MCF 10A (cell line): ENCODE measurements at regions not wholly inside any gene's neighbourhood (a gene's known extent, or its start where the extent isn't known, plus 50 kb on each side); places are given as distances from the start of the nearest gene placed in this dataset.

ENCODE experiments used
- BruUV-seq: library from RNA; stranded (reverse); fragments of 400-500 nt; replicated peaks from 2 replicates; lab custom pipeline; 2021; lab: Mats Ljungman, UMichigan
- CTCF ChIA-PET: fragments of 300-600 bp; sonication (Branson Sonifier 250); formaldehyde crosslinking; extraction: SDS; loops from one replicate; lab custom pipeline; 2021; ENCODE audit warnings: antibody characterized with exemption, inconsistent platforms; lab: Yijun Ruan, JAX
- POLR2A ChIA-PET: fragments of 300-600, 350-650 bp; sonication (Branson Sonifier 250); formaldehyde crosslinking; extraction: SDS; loops from one replicate; lab custom pipeline; 2020; ENCODE audit warnings: antibody characterized with exemption, inconsistent platforms; lab: Yijun Ruan, JAX
- DNase-seq: peaks from one replicate; pipeline ENCODE4 v3.0.0-alpha.2; 2018; ENCODE audit not compliant: unreplicated experiment
- H3K27ac Mint-ChIP-seq: one replicate; pipeline ENCODE4 v1.8.0; 2022; ENCODE audit warnings: mild to moderate bottlenecking, low read depth, mixed read lengths; ENCODE audit not compliant: unreplicated experiment
- H3K27me3 Mint-ChIP-seq: one replicate; pipeline ENCODE4 v1.8.0; 2022; ENCODE audit warnings: mixed read lengths; ENCODE audit not compliant: insufficient read depth, unreplicated experiment
- H3K36me3 Mint-ChIP-seq: one replicate; pipeline ENCODE4 v1.8.0; 2022; ENCODE audit warnings: mild to moderate bottlenecking, moderate library complexity, mixed read lengths; ENCODE audit not compliant: insufficient read depth, unreplicated experiment
- H3K4me1 Mint-ChIP-seq: one replicate; pipeline ENCODE4 v1.8.0; 2022; ENCODE audit warnings: mixed read lengths; ENCODE audit not compliant: insufficient read depth, unreplicated experiment
- H3K4me3 Mint-ChIP-seq: one replicate; pipeline ENCODE4 v1.8.0; 2022; ENCODE audit warnings: mild to moderate bottlenecking, moderate library complexity, mixed read lengths; ENCODE audit not compliant: unreplicated experiment
- H3K9me3 Mint-ChIP-seq: one replicate; pipeline ENCODE4 v1.8.0; 2022; ENCODE audit warnings: mixed read lengths; ENCODE audit not compliant: unreplicated experiment
- CTCF ChIP-seq: fragments of 200-600 bp; IDR thresholded peaks from one replicate; pipeline ENCODE4 v1.8.0; 2022; ENCODE audit warnings: antibody characterized with exemption, mild to moderate bottlenecking; ENCODE audit not compliant: unreplicated experiment
- intact Hi-C: fragments of 100-400 bp; cut with micrococcal nuclease; formaldehyde crosslinking; loops from 2 replicates; pipeline ENCODE4 v1.14.1; 2022

- ChIA-PET CTCF (interaction anchor here (0.6 to 0.8 kb wide), 4 partner anchors 97 to 1985 kb away, joined by 3 read pairs; no protein-coding TSS in a partner anchor), POLR2A (no interaction called here)
- H3K36me3 Mint-ChIP-seq = no peaks in the 10 kb centered on the region
- no peak overlapping the region for H3K27ac Mint-ChIP-seq
- peaks cover 7% of the 10 kb centered on the region for H3K4me1 Mint-ChIP-seq
- no peak overlapping the region for H3K4me3 Mint-ChIP-seq
- BruUV-seq = no TSS peak
- intact Hi-C loops = no loop called here
- no peak for DNase-seq
- no peak for TF ChIP-seq CTCF
- no peaks in the 10 kb centered on the region for H3K9me3 Mint-ChIP-seq
- H3K27me3 Mint-ChIP-seq = no peaks in the 10 kb centered on the region
Observed at GRCh38 chr11:59267196-59267595, 54.5 kb upstream of the MPEG1 start.

GRCh38 chr11:59266491-59266890 is 53.8 kb upstream of the MPEG1 start:
- Mint-ChIP-seq H3K36me3 (no peaks in the 10 kb centered on the region), H3K9me3 (no peaks in the 10 kb centered on the region), H3K27ac (no peak overlapping the region), H3K4me3 (no peak overlapping the region), H3K4me1 (peaks cover 7% of the 10 kb centered on the region), H3K27me3 (no peaks in the 10 kb centered on the region)
- POLR2A ChIA-PET = no interaction called here
- DNase-seq = peak; percentile 26
- no peak for TF ChIP-seq CTCF
- intact Hi-C loops = no loop called here
- BruUV-seq = no TSS peak
- CTCF ChIA-PET = interaction anchor here (0.6 to 1.9 kb wide), 4 partner anchors 13 to 96 kb away, joined by 3 to 5 read pairs (median 4); no protein-coding TSS in a partner anchor

GRCh38 chr11:59265735-59266134 is 53.0 kb upstream of the MPEG1 start:
- intact Hi-C loops = no loop called here
- Mint-ChIP-seq H3K4me1 (peaks cover 7% of the 10 kb centered on the region), H3K27me3 (no peaks in the 10 kb centered on the region), H3K9me3 (no peaks in the 10 kb centered on the region), H3K27ac (no peak overlapping the region), H3K4me3 (no peak overlapping the region), H3K36me3 (no peaks in the 10 kb centered on the region)
- ChIA-PET CTCF (interaction anchor here (0.6 to 1.9 kb wide), 8 partner anchors 12 to 891 kb away, joined by 3 to 5 read pairs (median 4); partner anchors contain the start of gene DTX4), POLR2A (no interaction called here)
- BruUV-seq = no TSS peak
- DNase-seq = no peak
- TF ChIP-seq CTCF = no peak

- Mint-ChIP-seq H3K27me3 (no peaks in the 10 kb centered on the region), H3K4me1 (peaks cover 7% of the 10 kb centered on the region), H3K36me3 (no peaks in the 10 kb centered on the region), H3K9me3 (no peaks in the 10 kb centered on the region), H3K4me3 (no peak overlapping the region), H3K27ac (no peak overlapping the region)
- DNase-seq = no peak
- POLR2A ChIA-PET = no interaction called here
- TF ChIP-seq CTCF = no peak
- BruUV-seq = no TSS peak
- intact Hi-C loops = no loop called here
- CTCF ChIA-PET = interaction anchor here (0.8 to 1.9 kb wide), 6 partner anchors 16 to 165 kb away, joined by 3 to 5 read pairs (median 3); no protein-coding TSS in a partner anchor
Observed at GRCh38 chr11:59264736-59265135, 52.0 kb upstream of the MPEG1 start.
